ENCODE measurements at regions not wholly inside any gene's neighbourhood (a gene's known extent, or its start where the extent isn't known, plus 50 kb on each side); places are given as distances from the start of the nearest gene placed in this dataset.

DNA sequence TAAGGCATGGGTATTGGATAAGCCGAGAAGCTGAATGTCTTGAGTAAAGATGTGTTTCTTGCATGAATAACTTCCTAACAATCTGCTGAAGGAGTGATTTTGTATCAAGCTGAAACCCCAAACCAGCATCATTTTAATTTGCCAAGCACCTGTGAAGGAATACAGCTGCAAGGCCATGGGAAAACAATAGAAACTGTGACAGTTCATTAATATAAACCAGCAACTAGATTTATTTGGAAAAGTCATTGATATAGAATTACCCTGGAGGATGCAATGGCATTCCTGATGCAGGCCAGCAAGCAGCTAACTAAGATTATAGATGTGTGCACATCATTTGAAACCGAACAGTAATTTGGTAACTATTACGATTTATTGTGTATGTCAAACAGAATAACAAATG lies 155.7 kb upstream of the TCF4 start:
- H3K36me3 ChIP-seq (ENCODE audit: control insufficient read depth, low read length), result no peaks in the 10 kb centered on the region
- no peaks in the 10 kb centered on the region for H3K27me3 ChIP-seq (ENCODE audit: control insufficient read depth, low read length)
- no peaks in the 10 kb centered on the region for H3F3A ChIP-seq (ENCODE audit: control insufficient read depth, insufficient read depth)
- H3K9me3 ChIP-seq (ENCODE audit: control insufficient read depth, insufficient read depth, low read length), result no peaks in the 10 kb centered on the region
- H3K4me3 ChIP-seq (ENCODE audit: low read length), result no peak overlapping the region
- no peak overlapping the region for H3K27ac ChIP-seq (ENCODE audit: low read depth, low read length)
- no peaks in the 10 kb centered on the region for H3K9me2 ChIP-seq (replicated peaks; ENCODE audit: control insufficient read depth, low read length)
- H4K20me1 ChIP-seq (ENCODE audit: control insufficient read depth, insufficient read depth, low read depth, low read length), result no peaks in the 10 kb centered on the region
- no peak for TF ChIP-seq EZH2phosphoT487 (IDR thresholded peaks at IDR 0.05; ENCODE audit: borderline replicate concordance, low read length)
- TF ChIP-seq, protein P1, sequence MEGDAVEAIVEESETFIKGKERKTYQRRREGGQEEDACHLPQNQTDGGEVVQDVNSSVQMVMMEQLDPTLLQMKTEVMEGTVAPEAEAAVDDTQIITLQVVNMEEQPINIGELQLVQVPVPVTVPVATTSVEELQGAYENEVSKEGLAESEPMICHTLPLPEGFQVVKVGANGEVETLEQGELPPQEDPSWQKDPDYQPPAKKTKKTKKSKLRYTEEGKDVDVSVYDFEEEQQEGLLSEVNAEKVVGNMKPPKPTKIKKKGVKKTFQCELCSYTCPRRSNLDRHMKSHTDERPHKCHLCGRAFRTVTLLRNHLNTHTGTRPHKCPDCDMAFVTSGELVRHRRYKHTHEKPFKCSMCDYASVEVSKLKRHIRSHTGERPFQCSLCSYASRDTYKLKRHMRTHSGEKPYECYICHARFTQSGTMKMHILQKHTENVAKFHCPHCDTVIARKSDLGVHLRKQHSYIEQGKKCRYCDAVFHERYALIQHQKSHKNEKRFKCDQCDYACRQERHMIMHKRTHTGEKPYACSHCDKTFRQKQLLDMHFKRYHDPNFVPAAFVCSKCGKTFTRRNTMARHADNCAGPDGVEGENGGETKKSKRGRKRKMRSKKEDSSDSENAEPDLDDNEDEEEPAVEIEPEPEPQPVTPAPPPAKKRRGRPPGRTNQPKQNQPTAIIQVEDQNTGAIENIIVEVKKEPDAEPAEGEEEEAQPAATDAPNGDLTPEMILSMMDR (IDR thresholded peaks at IDR 0.05; ENCODE audit: low read depth, low read length, poor library complexity, severe bottlenecking), result no peak
- no peak overlapping the region for H3K4me2 ChIP-seq (ENCODE audit: low read length)
- no peaks in the 10 kb centered on the region for H3K4me1 ChIP-seq (ENCODE audit: control insufficient read depth, low read length)
- no peaks in the 10 kb centered on the region for H3K79me2 ChIP-seq (ENCODE audit: control insufficient read depth, low read length)

DNA sequence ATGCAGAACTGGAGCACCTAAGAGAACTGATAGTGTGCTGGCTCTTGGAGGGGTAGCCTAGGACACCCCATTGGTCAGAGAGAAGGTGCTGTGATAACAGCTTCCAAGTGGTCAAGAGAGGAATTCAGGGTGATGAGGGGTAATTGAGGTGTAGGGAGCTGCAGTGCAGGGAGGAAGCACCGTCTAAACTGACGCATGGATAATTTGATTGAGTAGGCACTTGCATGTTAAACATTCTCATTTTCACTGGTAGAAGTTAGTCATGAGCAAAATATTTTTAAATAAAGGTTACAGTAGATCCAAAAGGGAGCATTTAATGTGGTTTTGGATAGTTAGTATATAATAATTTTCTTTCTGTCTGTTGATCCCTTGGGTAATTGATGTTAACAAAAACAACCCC lies 155.1 kb upstream of the TCF4 start:
- no peaks in the 10 kb centered on the region for H3K9me3 ChIP-seq (ENCODE audit: control insufficient read depth, insufficient read depth, low read length)
- TF ChIP-seq EZH2phosphoT487 (IDR thresholded peaks at IDR 0.05; ENCODE audit: borderline replicate concordance, low read length), result no peak
- TF ChIP-seq, protein P1 (IDR thresholded peaks at IDR 0.05; ENCODE audit: low read depth, low read length, poor library complexity, severe bottlenecking), result no peak
- H3K79me2 ChIP-seq (ENCODE audit: control insufficient read depth, low read length), result no peaks in the 10 kb centered on the region
- no peaks in the 10 kb centered on the region for H3F3A ChIP-seq (ENCODE audit: control insufficient read depth, insufficient read depth)
- no peaks in the 10 kb centered on the region for H3K4me1 ChIP-seq (ENCODE audit: control insufficient read depth, low read length)
- H3K4me2 ChIP-seq (ENCODE audit: low read length), result no peak overlapping the region
- no peaks in the 10 kb centered on the region for H3K27me3 ChIP-seq (ENCODE audit: control insufficient read depth, low read length)
- H3K9me2 ChIP-seq (replicated peaks; ENCODE audit: control insufficient read depth, low read length), result no peaks in the 10 kb centered on the region
- no peak overlapping the region for H3K27ac ChIP-seq (ENCODE audit: low read depth, low read length)
- H3K4me3 ChIP-seq (ENCODE audit: low read length), result no peak overlapping the region
- H3K36me3 ChIP-seq (ENCODE audit: control insufficient read depth, low read length), result no peaks in the 10 kb centered on the region
- no peaks in the 10 kb centered on the region for H4K20me1 ChIP-seq (ENCODE audit: control insufficient read depth, insufficient read depth, low read depth, low read length)

GRCh38 chr18:55739488-55739887 lies 151.5 kb upstream of the TCF4 start:
- H3F3A ChIP-seq (ENCODE audit: control insufficient read depth, insufficient read depth), result no peaks in the 10 kb centered on the region
- no peaks in the 10 kb centered on the region for H3K9me3 ChIP-seq (ENCODE audit: control insufficient read depth, insufficient read depth, low read length)
- H3K27ac ChIP-seq (ENCODE audit: low read depth, low read length), result no peak overlapping the region
- H3K4me2 ChIP-seq (ENCODE audit: low read length), result no peak overlapping the region
- no peaks in the 10 kb centered on the region for H3K79me2 ChIP-seq (ENCODE audit: control insufficient read depth, low read length)
- no peaks in the 10 kb centered on the region for H4K20me1 ChIP-seq (ENCODE audit: control insufficient read depth, insufficient read depth, low read depth, low read length)
- H3K9me2 ChIP-seq (replicated peaks; ENCODE audit: control insufficient read depth, low read length), result no peaks in the 10 kb centered on the region
- no peaks in the 10 kb centered on the region for H3K4me1 ChIP-seq (ENCODE audit: control insufficient read depth, low read length)
- no peak for TF ChIP-seq EZH2phosphoT487 (IDR thresholded peaks at IDR 0.05; ENCODE audit: borderline replicate concordance, low read length)
- TF ChIP-seq, protein P1 (IDR thresholded peaks at IDR 0.05; ENCODE audit: low read depth, low read length, poor library complexity, severe bottlenecking), result no peak
- H3K27me3 ChIP-seq (ENCODE audit: control insufficient read depth, low read length), result no peaks in the 10 kb centered on the region
- H3K4me3 ChIP-seq (ENCODE audit: low read length), result no peak overlapping the region
- H3K36me3 ChIP-seq (ENCODE audit: control insufficient read depth, low read length), result no peaks in the 10 kb centered on the region
